ENCODE measurements at regions not wholly inside any gene's neighbourhood (a gene's known extent, or its start where the extent isn't known, plus 50 kb on each side); places are given as distances from the start of the nearest gene placed in this dataset.
A peak's percentile ranks its signal among the peaks of the same experiment; 100 is the strongest.

DNA sequence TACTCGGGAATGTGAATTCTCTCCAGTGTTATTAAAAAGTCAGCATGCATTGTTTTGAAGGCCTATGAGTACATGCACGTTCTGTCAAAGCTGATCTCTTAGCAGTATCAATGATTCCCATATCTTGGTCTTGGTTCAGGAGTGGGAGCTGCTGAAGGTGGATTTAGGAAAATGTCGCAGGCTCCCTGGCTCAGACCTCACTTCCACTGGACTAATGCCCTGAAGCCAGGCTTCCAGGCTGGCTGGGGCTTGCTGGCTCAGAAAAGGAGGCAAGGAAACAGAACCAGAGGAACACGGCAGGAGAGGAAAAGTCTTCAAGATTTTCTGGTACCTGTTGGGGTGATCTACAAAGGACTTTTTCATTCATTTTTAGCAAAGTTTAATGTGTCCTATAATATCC is 81.6 kb downstream of the OLIG3 start:
- TF ChIP-seq, protein P1, sequence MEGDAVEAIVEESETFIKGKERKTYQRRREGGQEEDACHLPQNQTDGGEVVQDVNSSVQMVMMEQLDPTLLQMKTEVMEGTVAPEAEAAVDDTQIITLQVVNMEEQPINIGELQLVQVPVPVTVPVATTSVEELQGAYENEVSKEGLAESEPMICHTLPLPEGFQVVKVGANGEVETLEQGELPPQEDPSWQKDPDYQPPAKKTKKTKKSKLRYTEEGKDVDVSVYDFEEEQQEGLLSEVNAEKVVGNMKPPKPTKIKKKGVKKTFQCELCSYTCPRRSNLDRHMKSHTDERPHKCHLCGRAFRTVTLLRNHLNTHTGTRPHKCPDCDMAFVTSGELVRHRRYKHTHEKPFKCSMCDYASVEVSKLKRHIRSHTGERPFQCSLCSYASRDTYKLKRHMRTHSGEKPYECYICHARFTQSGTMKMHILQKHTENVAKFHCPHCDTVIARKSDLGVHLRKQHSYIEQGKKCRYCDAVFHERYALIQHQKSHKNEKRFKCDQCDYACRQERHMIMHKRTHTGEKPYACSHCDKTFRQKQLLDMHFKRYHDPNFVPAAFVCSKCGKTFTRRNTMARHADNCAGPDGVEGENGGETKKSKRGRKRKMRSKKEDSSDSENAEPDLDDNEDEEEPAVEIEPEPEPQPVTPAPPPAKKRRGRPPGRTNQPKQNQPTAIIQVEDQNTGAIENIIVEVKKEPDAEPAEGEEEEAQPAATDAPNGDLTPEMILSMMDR (conservative IDR thresholded peaks at IDR 0.05 in 1 of 2, IDR thresholded peaks at IDR 0.05 in 1 of 2; ENCODE audit: extremely low read depth in 1 of 2, insufficient read depth in 1 of 2, low read depth in 1 of 2, low read length in 2 of 2): no peak
- peak; percentile 50 for TF ChIP-seq EZH2 (IDR thresholded peaks at IDR 0.05; ENCODE audit: borderline replicate concordance, low read length)
